Osteocyte (in vitro differentiated cells): ENCODE measurements at regions not wholly inside any gene's neighbourhood (a gene's known extent, or its start where the extent isn't known, plus 50 kb on each side); places are given as distances from the start of the nearest gene placed in this dataset.

Experiments used
- DNase-seq: peaks from one replicate; pipeline ENCODE4 v3.0.0; 2021; ENCODE audit warnings: mixed read lengths; ENCODE audit not compliant: unreplicated experiment; ENCODE audit errors: extremely low spot score
- H3K27ac Mint-ChIP-seq: one replicate; pipeline ENCODE4 v1.8.0; 2021; ENCODE audit warnings: mild to moderate bottlenecking, mixed read lengths; ENCODE audit not compliant: unreplicated experiment
- H3K27me3 Mint-ChIP-seq: one replicate; pipeline ENCODE4 v1.8.0; 2021; ENCODE audit warnings: mixed read lengths; ENCODE audit not compliant: unreplicated experiment
- H3K36me3 Mint-ChIP-seq: one replicate; pipeline ENCODE4 v1.8.0; 2021; ENCODE audit warnings: mixed read lengths; ENCODE audit not compliant: unreplicated experiment
- H3K4me1 Mint-ChIP-seq: one replicate; pipeline ENCODE4 v1.8.0; 2021; ENCODE audit warnings: mixed read lengths; ENCODE audit not compliant: unreplicated experiment
- H3K4me3 Mint-ChIP-seq: one replicate; pipeline ENCODE4 v1.8.0; 2021; ENCODE audit warnings: mild to moderate bottlenecking, moderate library complexity, mixed read lengths; ENCODE audit not compliant: unreplicated experiment
- H3K9me3 Mint-ChIP-seq: one replicate; pipeline ENCODE4 v1.8.0; 2021; ENCODE audit warnings: mixed read lengths; ENCODE audit not compliant: unreplicated experiment
- CTCF ChIP-seq: fragments of 200-600 bp; sonication (generic); IDR thresholded peaks from 2 replicates; pipeline ENCODE4 v1.5.0; 2021; ENCODE audit warnings: antibody characterized with exemption, mild to moderate bottlenecking, moderate library complexity

GRCh38 chr2:158021226-158021625 is 80.5 kb upstream of the UPP2 start:
- no peak for DNase-seq
- Mint-ChIP-seq H3K9me3 (no peaks in the 10 kb centered on the region), H3K27ac (no peak overlapping the region), H3K36me3 (no peaks in the 10 kb centered on the region), H3K27me3 (peaks cover 16% of the 10 kb centered on the region), H3K4me3 (no peak overlapping the region), H3K4me1 (peaks cover 7% of the 10 kb centered on the region)
- no peak for TF ChIP-seq CTCF

DNA sequence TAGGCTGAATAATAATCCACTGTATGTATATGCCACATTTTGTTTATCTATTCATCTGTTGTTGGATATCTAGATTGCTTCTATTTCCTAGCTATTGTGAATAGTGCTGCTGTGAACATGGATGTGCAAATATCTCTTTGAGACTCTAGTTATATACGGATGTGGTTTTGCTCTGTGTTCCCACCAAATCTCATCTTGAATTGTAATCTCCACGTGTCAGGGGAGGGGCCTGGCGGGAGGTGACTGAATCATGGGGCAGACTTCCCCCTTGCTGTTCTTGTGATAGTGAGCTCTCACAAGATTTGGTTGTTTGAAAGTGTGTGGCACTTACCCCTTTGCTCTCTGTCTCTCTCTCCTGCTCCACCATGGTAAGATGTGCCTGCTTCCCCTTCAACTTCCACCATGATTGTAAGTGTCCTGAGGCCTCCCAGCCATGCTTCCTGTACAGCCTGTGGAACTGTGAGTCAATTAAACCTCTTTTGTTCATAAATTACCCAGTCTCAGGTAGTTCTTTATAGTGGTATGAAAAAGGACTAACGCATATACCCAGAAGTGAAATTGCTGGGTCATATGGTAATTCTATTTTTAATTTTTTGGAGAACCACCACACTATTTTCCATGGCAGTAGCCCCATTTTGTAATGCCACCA is 86.1 kb upstream of the UPP2 start:
- H3K36me3 Mint-ChIP-seq, result no peaks in the 10 kb centered on the region
- no peak for TF ChIP-seq CTCF
- peaks cover 14% of the 10 kb centered on the region for H3K27me3 Mint-ChIP-seq
- H3K4me1 Mint-ChIP-seq, result no peaks in the 10 kb centered on the region
- H3K4me3 Mint-ChIP-seq, result no peak overlapping the region
- H3K27ac Mint-ChIP-seq, result no peak overlapping the region
- no peaks in the 10 kb centered on the region for H3K9me3 Mint-ChIP-seq
- no peak for DNase-seq

DNA sequence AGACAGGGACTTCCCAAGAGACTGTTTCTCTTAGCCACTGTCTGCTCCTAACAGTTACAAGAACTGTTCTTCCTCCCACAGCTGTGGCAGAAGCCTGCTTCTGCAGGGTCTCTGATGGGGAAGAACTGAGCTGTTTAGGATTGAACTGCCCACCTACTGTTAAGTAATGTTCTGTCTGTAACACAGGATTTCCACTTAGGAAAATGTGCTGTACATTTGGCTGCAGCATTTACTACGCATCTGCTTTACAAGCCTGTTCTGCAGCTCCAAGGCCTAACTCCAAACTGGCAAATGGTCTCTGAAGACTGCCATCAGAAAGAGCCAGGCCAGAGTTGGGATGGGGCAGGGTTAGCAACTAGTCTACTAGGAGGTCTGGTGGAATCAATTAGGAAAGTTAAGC is 87.8 kb upstream of the UPP2 start:
- H3K27ac Mint-ChIP-seq, result no peak overlapping the region
- no peak for TF ChIP-seq CTCF
- H3K4me3 Mint-ChIP-seq, result no peak overlapping the region

GRCh38 chr2:158011055-158011771 is 90.5 kb upstream of the UPP2 start:
- peaks cover 7% of the 10 kb centered on the region for H3K27me3 Mint-ChIP-seq
- no peak overlapping the region for H3K4me3 Mint-ChIP-seq

More for the DNA sequence above, 87.8 kb upstream of the UPP2 start:
- peaks cover 10% of the 10 kb centered on the region for H3K27me3 Mint-ChIP-seq
- H3K9me3 Mint-ChIP-seq, result no peaks in the 10 kb centered on the region
- no peaks in the 10 kb centered on the region for H3K4me1 Mint-ChIP-seq
- no peak for DNase-seq
- H3K36me3 Mint-ChIP-seq, result no peaks in the 10 kb centered on the region

More at GRCh38 chr2:158011055-158011771, 90.5 kb upstream of the UPP2 start:
- TF ChIP-seq CTCF, result no peak
- H3K36me3 Mint-ChIP-seq, result no peaks in the 10 kb centered on the region
- DNase-seq, result no peak
- no peaks in the 10 kb centered on the region for H3K4me1 Mint-ChIP-seq
- H3K9me3 Mint-ChIP-seq, result no peaks in the 10 kb centered on the region
- H3K27ac Mint-ChIP-seq, result no peak overlapping the region
